NCI-H446 treated with DMSO at 0.1 percent for 48 hours (cell line): ENCODE measurements at regions not wholly inside any gene's neighbourhood (a gene's known extent, or its start where the extent isn't known, plus 50 kb on each side); places are given as distances from the start of the nearest gene placed in this dataset.

Experiments used
- DNase-seq: peaks from one replicate; lab custom pipeline; 2025; lab: John Stamatoyannopoulos, UW

DNA sequence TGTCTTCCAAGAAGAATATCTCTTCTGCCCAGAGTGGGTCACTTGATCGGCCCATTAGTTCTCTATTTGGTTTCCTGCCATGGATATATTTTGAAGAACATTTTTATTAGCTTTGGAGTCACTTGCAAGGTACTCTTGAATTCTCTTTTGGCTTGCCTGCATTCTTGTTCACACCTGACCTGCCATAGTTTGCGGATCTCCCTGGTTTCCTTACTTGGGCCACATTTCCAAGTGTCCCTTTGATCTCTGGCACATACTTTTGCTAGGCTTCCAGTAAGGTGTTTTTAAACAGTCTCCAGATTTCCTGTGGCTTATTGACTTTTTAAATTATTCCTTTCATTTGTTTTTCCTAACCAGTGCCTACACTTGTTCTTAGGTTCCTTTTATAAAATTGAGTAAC, 488.5 kb upstream of the MDFIC2 start:
- DNase-seq, result no peak

DNA sequence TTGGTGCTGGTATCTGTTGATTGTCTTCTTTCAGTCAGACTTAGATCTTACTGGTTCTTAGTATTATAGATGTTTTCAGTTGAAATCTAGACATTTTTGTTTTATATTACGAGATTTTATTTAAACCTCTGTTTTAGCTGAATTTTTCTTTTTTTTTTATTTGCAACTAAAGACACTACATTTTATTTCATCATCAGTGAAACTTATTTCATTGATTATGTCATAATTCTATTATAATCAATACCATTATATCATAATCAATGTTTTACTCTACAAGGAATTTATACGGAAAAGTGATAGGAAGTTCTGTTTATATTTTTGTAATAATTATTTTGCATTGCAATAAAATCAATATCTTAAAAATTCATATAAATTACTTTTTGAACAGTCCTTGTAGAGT, 477.4 kb upstream of the MDFIC2 start:
- no peak for DNase-seq

DNA sequence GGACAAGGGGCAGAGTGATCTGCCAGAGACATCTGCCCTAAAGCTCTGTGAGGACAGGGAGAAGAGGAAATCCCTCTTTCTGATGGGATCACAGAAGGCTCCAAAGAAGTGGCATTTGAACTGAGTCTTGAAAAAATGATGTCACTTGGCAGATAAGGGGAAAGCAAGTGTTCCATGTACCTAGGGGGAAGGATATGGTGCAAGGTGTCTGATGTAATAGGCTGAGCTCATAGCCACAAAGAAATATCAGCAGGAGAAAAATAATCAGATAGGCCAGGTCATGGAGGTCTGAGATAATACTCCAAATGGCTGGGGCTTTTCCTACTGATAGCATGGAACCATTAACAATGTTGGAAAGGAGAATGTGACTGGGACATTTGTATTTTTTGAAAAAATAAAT, 468.4 kb upstream of the MDFIC2 start:
- no peak for DNase-seq

DNA sequence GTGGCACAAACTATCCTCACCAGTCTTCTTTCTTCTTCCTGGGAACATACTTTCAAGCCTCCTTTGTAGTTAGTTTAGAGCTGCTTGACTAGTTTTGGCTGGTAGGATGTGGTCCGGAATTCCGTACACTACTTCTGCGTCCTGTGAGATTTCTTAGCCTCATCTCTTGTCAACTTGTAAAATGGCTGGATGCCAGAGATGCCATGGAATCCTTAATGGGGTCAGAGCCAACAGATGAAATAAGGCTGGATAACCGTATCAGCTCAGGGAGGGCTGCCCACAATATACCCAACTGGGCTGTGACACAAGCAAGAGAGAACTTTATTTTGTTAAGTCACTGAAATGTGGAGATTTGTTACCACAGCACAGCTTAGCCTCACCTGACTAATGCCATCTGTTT, 466.9 kb upstream of the MDFIC2 start:
- no peak for DNase-seq

GRCh38 chr3:70776081-70776480, 463.6 kb upstream of the MDFIC2 start:
- no peak for DNase-seq

DNA sequence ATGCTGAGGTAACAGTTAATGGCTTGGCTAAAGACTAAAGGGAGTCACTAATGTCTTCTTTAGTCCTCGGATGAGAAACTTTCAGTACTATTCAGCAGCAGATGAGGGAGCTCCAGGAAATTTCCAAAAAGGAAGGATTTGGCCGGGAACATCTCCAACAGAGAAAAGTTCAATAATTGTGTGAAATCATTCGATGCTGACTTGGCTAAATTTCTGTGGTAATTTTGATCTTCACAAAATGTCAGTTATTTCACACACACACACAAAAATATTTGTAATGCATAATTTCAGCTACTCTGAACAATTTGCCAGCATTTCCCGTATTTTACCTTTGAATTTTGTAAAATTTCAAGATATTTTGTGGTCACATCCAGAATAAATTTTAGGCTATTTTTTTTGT, 462.8 kb upstream of the MDFIC2 start:
- no peak for DNase-seq

DNA sequence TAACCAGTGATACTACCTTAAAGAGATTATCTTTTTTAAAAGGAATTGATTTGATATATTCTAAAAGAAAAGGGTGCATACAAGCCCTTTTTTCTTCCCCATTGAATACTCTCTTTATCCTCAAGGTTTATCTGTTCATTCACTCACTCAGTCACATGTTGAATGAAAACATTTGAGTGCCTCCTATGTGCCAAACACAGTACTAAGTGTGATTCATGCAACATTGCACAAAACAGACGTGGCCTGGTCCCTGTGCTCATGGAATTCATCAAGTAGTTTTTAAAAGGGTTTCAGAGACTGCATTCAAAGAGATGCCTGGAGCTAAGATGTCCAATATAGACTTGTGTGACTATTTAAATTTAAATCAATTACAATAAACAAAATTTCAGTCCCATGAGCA, 462.2 kb upstream of the MDFIC2 start:
- no peak for DNase-seq

DNA sequence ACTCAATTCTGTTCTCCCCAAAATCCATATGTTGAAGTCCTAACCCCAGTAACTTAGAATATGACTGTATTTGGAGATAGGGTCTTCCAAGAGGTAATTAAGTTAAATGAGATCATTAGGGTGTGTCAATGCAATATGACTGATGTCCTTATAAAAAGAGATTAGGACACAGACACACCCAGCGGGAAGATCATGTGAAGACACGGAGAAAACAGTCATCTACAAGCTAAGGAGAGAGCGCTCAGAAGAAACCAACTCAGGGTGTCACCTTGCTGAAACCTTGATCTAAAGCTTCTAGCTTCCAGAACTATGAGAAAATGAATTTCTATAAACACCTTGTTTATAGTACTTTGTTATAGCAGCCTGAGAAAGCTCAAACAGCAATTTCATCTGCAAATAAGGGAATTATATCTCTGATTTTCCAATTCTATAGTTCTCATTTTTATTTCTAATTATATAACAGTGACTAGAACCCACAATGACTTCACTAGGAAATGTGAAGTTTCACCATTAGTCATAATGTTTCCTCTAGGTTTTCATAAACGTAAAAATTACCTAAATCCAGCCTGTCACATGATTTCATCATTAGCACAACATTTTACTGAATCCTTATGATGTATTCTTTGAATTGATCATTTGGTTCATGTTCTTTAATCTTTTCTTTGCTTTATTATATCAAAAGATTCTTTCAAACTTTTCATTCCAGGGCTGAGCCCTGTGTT, 459.1 kb upstream of the MDFIC2 start:
- no peak for DNase-seq

- no peak for DNase-seq
Measured at GRCh38 chr3:70770650-70771049, 458.2 kb upstream of the MDFIC2 start.

GRCh38 chr3:70766301-70766700, 453.9 kb upstream of the MDFIC2 start:
- no peak for DNase-seq

GRCh38 chr3:70763894-70764293, 451.5 kb upstream of the MDFIC2 start:
- DNase-seq, result no peak

- no peak for DNase-seq
Measured at GRCh38 chr3:70757658-70758057, 445.2 kb upstream of the MDFIC2 start.

GRCh38 chr3:70755526-70755925, 443.1 kb upstream of the MDFIC2 start:
- no peak for DNase-seq

- no peak for DNase-seq
Measured at GRCh38 chr3:70754314-70754713, 441.9 kb upstream of the MDFIC2 start.

GRCh38 chr3:70753572-70753971, 441.1 kb upstream of the MDFIC2 start:
- DNase-seq, result no peak

GRCh38 chr3:70752051-70752450, 439.6 kb upstream of the MDFIC2 start:
- DNase-seq, result no peak

DNA sequence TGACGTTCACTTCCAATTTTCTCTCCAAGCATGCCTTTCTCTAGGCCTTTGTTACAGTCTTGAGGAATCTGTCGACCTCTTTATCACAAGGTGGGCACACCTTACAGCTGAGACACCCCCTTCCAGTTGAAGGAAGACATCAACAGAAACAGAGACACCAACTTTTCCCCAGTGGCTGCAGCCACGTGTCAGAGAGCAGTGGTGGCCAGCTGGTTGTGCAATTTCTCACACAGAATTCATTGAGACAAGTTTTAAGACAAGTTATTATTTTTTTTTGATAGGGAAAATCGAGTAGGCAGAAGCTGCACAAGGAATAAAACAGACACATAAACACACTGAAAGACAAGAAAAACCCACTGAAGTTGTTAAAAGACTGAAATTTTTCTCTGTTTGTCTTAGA, 436.7 kb upstream of the MDFIC2 start:
- DNase-seq, result no peak

DNA sequence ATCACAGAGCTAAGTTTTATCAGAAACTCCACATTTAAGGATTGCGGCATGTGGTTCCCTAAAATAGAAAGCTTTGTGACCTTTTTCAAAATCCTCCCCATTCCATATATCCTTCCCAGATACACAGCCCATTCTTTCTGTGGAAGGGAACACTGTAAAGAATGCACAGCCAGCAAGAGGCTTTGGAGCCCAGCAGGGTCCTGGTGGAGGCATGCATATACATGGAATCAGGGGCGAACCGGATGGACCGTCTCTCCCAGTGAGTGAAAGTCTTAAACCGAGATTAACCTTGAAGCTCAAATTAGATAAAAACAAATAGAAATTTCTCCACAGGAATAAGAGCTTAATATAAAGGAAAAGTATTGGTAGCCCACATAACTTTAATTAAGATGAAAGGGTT, 436.2 kb upstream of the MDFIC2 start:
- no peak for DNase-seq

- DNase-seq, result no peak
Measured at GRCh38 chr3:70747847-70748246, 435.4 kb upstream of the MDFIC2 start.

GRCh38 chr3:70744536-70744935, 432.1 kb upstream of the MDFIC2 start:
- no peak for DNase-seq

- DNase-seq, result no peak
Measured at GRCh38 chr3:70743754-70744153, 431.3 kb upstream of the MDFIC2 start.

DNA sequence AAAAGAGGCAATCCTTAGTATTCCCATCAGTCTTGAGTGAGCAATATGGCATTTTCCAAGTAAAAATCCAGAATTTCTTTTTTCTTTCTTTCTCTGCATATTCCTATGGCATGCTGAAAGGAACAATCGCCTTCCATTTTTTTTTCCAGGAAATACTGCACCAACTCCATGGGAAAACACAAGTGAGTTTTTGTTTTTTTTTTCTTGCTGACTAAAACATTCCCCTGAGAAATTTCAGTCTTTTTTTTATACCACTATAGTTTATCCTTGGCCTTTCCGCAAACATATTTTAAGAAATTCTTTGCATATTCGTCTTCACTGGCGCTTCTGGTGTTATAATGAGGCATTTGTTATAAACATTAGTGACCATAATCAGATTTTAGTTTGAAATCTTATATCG, 429.6 kb upstream of the MDFIC2 start:
- no peak for DNase-seq

DNA sequence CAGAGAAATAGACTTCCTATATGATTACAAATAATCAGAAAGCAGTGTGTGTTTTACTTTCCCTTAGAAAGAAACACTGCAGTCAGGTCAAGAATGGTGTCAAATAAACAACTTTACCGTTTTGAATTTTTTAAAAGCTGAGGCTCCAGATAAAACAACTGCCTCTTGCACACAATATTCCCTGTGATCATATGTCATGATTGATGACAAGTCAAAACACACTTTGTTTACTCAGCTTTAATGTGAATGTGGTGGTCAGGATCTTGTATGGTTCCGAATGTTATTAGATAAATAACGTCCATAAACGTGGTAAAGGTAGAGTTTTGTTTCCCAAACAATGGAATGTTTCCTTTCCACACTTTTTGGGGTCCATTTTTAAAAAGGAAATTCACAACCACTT, 428.4 kb upstream of the MDFIC2 start:
- no peak for DNase-seq

GRCh38 chr3:70740071-70740470, 427.6 kb upstream of the MDFIC2 start:
- DNase-seq, result no peak

DNA sequence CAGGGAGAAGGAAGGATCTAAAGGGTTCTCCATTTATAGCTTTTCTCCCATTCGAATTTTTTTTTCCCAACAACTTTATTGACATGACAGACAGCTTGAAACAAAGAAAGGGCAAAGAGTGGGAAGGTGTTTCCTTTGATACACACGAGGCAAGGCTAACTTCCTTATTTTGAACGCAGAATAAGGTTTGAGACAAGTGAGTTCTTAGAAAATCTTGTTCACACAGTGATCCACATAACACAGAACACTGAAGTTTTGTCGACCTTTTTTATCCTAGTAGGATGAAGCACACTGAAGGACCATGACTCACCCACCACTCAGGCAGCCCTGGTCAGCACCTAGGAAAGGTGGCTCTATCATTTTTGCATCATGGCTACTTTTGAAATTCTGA, 425.8 kb upstream of the MDFIC2 start:
- DNase-seq, result no peak
